Activated CD4-positive, CD25-positive, alpha-beta regulatory T cell treated with anti-CD3 and anti-CD28 coated beads, Interleukin-2, amount 50 U/mL, for 72 hours (primary cell): ENCODE measurements at regions not wholly inside any gene's neighbourhood (a gene's known extent, or its start where the extent isn't known, plus 50 kb on each side); places are given as distances from the start of the nearest gene placed in this dataset.

ENCODE experiments used
- DNase-seq: peaks from one replicate; pipeline ENCODE4 v3.0.0; 2021

DNA sequence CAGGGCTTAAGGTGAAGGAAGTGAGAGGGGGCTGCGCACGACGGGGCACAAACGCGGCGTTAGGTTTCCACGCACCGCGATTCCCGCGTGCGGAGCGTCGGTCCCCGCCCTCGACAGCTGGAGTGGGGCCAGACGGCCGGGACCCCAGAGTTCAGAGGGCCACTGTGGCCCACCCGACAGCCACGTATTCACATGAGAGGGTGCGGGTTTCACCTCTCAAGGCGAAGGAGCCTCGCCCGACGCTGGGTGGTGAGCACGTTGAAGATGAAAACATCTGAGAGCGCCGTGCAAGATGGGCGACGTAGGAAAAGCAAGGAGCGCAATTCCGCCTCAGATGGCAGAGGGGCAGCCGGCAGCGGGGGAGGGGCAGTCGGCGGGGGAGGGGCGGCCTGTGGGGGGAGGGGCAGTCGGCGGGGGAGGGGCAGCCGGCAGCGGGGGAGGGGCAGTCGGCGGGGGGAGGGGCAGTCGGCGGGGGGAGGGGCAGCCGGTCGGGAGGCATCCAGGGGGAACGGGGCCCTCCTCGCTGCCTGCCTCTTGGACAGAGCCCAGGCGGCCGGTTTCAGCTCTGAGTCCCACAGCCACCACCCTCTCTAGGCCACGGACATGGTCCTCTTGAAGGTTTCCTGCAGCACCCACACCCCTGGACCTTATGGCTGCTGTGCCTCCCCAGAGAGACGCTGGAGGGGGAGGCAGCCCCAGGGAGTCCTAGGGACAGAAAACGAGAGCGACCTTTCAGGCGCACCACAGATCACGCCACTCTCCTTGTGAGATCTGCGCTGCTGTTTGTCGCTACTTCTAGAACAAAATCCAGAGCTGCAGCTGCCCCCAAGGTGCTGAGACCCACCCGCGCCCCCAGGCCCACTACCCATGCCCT, 113.7 kb downstream of the DLL1 start:
- DNase-seq: no peak

- DNase-seq: no peak
Measured at GRCh38 chr6:170176136-170176897, 114.6 kb downstream of the DLL1 start.

DNA sequence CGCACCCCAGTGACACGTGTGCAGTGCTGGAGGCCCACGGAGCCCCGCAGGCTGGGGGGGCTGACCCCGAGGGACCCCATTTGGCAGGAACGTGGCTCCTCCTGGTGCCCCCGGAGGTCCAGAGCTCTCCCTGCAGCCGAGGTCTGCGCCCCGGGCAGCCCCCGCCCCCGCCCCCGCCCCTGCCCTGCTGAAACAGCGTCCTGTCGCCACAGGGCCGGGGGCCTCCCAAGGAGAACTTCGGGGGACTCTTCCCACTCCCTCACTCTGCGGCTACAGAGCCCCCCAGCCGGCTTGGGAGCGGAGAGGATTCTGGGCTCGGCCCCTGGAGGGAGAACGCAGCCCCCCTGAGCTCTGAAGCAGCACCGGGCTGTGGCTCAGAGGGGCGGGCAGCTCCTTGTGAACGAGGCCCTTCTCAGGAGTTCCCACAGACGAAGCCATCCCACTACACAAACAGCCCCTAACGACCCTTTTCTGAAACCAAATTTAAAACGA, 115.2 kb downstream of the DLL1 start:
- DNase-seq: no peak

- no peak for DNase-seq
Measured at GRCh38 chr6:170174771-170175643, 115.9 kb downstream of the DLL1 start.

DNA sequence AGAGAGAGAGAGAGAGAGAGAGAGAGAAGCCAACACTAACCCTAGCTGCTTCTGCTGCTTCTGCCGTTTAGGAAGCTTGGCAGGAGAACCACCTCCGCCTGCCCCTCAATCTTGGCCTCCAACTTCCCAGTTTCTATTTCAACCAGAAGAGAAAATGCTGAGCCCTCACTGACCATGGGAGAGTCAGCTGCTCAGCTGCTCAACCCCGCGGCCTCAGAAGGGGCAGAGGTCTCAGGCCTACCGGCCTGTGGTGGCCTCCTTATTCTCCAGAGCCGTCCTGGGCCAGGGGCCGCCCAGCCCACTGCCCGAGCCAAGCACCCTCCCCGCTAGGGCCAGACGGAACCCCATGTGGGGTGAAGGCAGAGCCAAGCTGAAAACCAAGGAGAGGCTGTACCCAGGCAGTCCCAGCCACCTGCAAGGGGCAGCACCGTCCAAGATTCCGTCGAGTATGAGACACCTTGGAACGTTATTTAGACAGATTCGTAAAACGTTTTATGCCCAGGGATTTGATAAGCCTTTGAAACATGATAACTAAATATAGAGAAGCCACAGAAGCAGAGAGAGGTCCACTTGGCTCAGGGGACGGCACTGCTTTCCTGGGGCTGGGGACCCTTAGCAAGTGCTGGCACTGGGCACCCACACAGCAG, 116.6 kb downstream of the DLL1 start:
- no peak for DNase-seq

DNA sequence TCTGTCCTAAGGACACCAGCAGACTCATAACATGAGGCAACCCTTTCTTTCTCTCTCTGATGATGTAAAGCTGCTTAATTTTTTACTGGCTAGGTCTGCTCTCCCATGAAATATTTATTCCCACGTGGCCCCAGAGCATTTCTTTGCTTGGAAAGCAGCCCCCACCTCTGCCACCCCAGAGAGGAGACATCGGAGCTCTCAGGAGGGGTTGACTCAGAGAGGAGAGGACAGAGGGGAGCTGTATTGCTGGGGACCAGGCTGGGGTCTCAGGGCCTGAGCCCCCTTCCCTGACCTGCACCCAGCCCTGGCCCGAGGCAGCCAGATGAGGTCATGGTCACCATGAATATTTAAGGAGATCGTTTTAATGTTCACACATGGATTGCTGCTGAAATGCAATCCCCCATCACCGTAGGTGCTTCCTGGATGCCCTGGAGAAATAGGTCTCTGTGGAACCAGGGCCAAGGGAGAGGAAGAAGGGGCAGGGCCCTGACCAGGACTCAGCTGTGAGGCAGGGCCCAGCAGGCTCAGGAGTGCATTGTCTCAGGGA, 117.5 kb downstream of the DLL1 start:
- no peak for DNase-seq

GRCh38 chr6:170172825-170173256, 118.0 kb downstream of the DLL1 start:
- DNase-seq: no peak

DNA sequence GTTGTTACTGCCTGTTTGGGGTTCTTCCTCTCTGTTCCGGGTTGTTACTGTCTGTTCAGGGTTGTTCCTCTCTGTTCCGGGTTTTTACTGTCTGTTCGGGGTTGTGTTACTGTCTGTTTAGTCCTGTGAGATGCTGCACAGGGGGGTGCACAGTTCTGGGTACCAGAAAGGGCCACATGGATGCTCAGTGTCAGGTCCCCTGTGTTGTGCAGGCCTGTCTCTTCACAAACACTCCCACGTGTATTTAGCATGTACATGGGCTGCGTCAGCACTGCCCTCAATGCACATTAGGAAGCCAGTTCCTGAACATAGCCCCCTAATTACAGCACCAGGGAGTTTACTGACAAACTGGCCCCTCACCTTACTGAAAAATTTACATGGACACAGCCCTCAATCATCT, 118.5 kb downstream of the DLL1 start:
- DNase-seq: no peak

DNA sequence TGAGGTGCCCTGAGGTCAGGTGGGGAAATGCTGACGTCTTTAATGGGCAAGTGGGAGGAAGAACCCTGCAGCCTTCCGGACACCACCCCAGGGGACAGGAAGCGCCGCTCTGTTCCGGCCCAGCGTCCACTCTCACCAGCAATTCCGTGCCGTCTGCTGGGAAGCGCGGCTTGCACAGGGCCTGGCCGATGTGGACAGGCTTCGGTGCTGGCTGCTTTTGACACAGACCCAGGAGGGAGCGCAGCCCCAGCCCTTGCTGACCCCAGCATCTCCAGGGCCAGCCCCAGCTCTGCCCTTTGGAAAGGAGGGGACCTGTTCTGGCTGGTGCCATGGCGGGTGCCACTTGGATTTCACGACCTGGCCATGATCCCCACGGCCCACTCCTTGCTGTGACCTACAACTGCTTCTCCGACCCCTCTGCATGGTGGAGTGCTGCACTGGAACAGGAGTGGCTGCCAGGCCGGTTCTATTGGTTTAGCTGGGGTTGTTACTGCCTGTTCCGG, 123.2 kb downstream of the DLL1 start:
- DNase-seq: no peak

- DNase-seq: no peak
Measured at GRCh38 chr6:170166511-170167122, 124.3 kb downstream of the DLL1 start.

- no peak for DNase-seq
Measured at GRCh38 chr6:170165471-170166117, 125.3 kb downstream of the DLL1 start.

DNA sequence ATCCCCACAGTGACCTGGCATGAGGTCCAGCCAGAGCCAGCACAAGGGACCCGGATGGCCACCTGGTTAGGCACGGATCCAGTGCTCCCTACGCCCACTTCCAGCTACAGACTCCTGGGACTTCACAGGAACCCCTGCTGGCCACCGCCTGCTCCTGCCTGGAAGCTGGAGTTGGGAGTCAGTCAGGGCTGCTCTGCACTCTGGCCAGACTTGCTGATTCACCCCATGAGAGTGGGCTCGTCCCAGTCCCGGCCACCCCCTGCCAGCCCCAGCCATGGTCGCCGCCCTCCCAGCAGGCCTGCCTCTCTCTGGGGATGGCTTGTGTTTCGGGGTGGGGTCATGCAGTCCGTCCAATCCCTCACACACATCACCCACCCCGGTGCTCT, 125.8 kb downstream of the DLL1 start:
- no peak for DNase-seq

DNA sequence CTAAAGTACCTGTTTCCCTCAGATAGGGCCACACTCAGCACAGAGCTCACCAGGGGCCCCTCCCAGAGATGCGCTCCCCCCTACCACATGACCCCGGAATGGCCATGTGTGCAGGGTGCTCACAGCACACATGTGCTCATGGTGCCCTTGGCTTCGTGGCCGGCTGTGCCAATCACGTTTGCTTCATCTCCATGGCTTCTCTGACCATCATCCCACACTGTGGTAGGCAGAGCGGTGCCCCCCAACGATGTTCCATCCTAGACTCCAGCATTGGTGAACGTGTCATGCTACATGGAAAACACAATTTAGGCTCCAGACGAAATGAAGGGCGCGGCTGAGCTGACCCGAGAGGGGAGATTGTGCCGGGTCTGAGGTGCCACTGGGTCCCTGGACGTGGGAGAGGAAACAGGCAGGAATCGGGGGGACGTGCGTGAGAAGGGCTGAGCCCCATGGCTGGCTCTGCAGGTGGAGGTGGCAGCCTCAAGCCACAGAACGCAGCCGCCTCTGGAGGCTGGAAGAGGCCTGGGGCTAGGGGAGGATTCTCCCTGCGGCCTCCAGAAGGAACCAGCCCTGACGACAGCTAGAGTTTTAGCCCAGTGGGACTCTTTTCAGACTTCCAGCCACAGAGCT, 126.5 kb downstream of the DLL1 start:
- DNase-seq: no peak

- no peak for DNase-seq
Measured at GRCh38 chr6:170163405-170164170, 127.3 kb downstream of the DLL1 start.

DNA sequence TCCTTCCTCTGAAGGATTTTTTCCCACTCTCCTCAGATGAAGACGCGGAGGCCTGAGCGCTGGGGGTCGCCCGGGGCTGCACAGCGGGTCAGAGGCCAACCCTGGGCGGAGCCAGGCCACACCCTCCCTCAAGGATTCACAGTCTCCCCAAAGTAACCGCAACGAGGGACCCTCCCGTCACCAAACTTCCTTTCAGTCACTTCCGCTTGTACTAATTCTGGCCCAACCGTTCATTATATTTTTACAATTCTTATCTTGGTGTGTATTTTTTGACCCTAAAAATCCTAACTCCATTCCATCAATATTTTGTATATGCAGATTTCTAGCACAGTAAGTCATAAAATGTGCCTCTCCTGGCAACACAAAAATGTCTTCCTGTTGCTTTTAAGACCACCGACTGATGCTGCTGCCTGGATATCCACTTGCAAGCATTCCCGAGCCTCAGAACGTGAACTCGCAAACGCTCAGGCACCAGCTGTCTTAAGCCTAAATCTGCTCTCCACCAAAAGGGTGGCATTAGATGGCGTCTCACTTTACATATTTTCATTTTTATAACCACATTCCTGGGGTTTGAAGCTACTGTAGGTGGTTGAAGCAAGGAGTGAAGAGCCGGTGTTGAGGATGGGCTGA, 128.0 kb downstream of the DLL1 start:
- DNase-seq: no peak

GRCh38 chr6:170162011-170162774, 128.7 kb downstream of the DLL1 start:
- DNase-seq: no peak

DNA sequence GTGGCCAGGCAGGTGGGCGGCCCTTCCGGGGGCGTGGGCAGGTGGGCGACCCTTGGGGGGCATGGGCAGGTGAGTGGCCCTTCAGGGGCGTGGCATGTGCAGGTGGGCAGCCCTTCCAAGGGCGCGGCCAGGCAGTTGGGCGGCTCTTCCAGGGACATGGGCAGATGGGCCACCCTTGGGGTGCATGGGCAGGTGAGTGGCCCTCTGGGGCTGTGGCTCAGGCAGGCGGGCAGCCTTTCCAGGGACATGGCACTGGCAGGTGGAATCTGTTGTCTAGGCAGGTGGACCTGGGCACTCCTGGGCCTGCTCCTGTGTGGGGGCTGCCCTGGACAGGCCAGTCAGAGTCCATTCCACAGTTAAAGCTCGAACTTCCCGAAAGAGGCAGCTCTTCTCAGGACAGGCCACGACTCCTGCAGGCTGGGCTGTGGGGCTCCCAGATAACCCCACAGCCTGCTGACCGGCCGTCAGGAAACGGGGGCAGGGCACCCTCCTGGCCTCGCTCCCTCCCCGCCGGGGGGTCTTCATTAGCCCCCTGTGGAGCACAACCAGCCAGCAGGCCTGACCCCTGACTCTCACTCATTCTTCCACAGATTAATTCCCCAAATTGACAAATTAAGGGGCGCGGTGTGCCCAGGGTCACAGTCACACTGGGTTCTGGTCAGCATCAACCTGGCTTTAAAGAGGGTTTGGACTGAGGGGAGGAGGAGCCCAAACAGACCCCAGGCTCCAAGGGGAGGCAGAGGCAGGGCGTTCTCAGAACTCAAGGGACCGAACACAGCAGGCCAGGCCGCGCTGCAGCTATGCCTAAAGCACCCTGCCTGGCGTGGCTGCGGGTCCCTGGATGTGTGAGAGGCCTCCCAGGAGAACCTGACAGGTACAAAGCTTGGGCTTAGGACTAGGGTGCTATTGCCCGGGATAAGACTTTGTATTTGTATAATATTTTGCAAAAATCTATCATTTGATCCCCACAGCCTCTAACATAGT, 130.0 kb downstream of the DLL1 start:
- no peak for DNase-seq
